ENCODE measurements at regions not wholly inside any gene's neighbourhood (a gene's known extent, or its start where the extent isn't known, plus 50 kb on each side); places are given as distances from the start of the nearest gene placed in this dataset.
"Not testable (repeated sequence)": the region's sequence is repeated elsewhere in the genome, so short reads cannot be mapped to it uniquely, and the experiment has no call there.

GRCh38 chr16:17939723-17940122, 396.8 kb downstream of the NPIPA8 start:
- no peaks in the 10 kb centered on the region for H3K36me3 ChIP-seq (ENCODE audit: insufficient read depth, low read length)
- no peak overlapping the region for H3K9ac ChIP-seq (ENCODE audit: low read depth, low read length)

GRCh38 chr16:17939122-17939536, 397.4 kb downstream of the NPIPA8 start:
- Histone ChIP-seq H3K36me3 (ENCODE audit: insufficient read depth, low read length) (no peaks in the 10 kb centered on the region), H3K9ac (ENCODE audit: low read depth, low read length) (no peak overlapping the region), H3K9me3 (ENCODE audit: control insufficient read depth, insufficient read depth, low read length) (no peaks in the 10 kb centered on the region), H3K4me1 (ENCODE audit: insufficient read depth, low read length) (no peaks in the 10 kb centered on the region)

More at GRCh38 chr16:17939723-17940122, 396.8 kb downstream of the NPIPA8 start:
- H3K4me1 ChIP-seq (ENCODE audit: insufficient read depth, low read length) = no peaks in the 10 kb centered on the region
- H3K9me3 ChIP-seq (ENCODE audit: control insufficient read depth, insufficient read depth, low read length) = no peaks in the 10 kb centered on the region

GRCh38 chr16:17938546-17938945, 398.0 kb downstream of the NPIPA8 start:
- Histone ChIP-seq H3K36me3 (ENCODE audit: insufficient read depth, low read length) (no peaks in the 10 kb centered on the region), H3K9me3 (ENCODE audit: control insufficient read depth, insufficient read depth, low read length) (no peaks in the 10 kb centered on the region), H3K9ac (ENCODE audit: low read depth, low read length) (no peak overlapping the region), H3K4me1 (ENCODE audit: insufficient read depth, low read length) (no peaks in the 10 kb centered on the region)

- Histone ChIP-seq H3K36me3 (ENCODE audit: insufficient read depth, low read length) (no peaks in the 10 kb centered on the region), H3K4me1 (ENCODE audit: insufficient read depth, low read length) (no peaks in the 10 kb centered on the region), H3K9me3 (ENCODE audit: control insufficient read depth, insufficient read depth, low read length) (no peaks in the 10 kb centered on the region), H3K9ac (ENCODE audit: low read depth, low read length) (no peak overlapping the region)
These were observed 399.7 kb downstream of the NPIPA8 start for GRCh38 chr16:17936766-17937402.

GRCh38 chr16:17930280-17930679, 406.3 kb downstream of the NPIPA8 start:
- no peaks in the 10 kb centered on the region for H3K4me1 ChIP-seq (ENCODE audit: insufficient read depth, low read length)
- no peaks in the 10 kb centered on the region for H3K9me3 ChIP-seq (ENCODE audit: control insufficient read depth, insufficient read depth, low read length)
- H3K36me3 ChIP-seq (ENCODE audit: insufficient read depth, low read length) = no peaks in the 10 kb centered on the region
- no peak overlapping the region for H3K9ac ChIP-seq (ENCODE audit: low read depth, low read length)

GRCh38 chr16:17926866-17927399, 409.6 kb downstream of the NPIPA8 start:
- no peak overlapping the region for H3K9ac ChIP-seq (ENCODE audit: low read depth, low read length)
- H3K4me1 ChIP-seq (ENCODE audit: insufficient read depth, low read length) = no peaks in the 10 kb centered on the region
- H3K36me3 ChIP-seq (ENCODE audit: insufficient read depth, low read length) = no peaks in the 10 kb centered on the region
- H3K9me3 ChIP-seq (ENCODE audit: control insufficient read depth, insufficient read depth, low read length) = peaks cover 3% of the 10 kb centered on the region; the same call in 1 of the 2 replicates

- Histone ChIP-seq H3K9me3 (ENCODE audit: control insufficient read depth, insufficient read depth, low read length) (peaks cover 3% of the 10 kb centered on the region; the same call in 1 of the 2 replicates), H3K4me1 (ENCODE audit: insufficient read depth, low read length) (no peaks in the 10 kb centered on the region), H3K9ac (ENCODE audit: low read depth, low read length) (no peak overlapping the region), H3K36me3 (ENCODE audit: insufficient read depth, low read length) (no peaks in the 10 kb centered on the region)
These were observed 410.1 kb downstream of the NPIPA8 start for GRCh38 chr16:17926461-17926860.

GRCh38 chr16:17925761-17926160, 410.8 kb downstream of the NPIPA8 start:
- H3K9ac ChIP-seq (ENCODE audit: low read depth, low read length) = no peak overlapping the region
- no peaks in the 10 kb centered on the region for H3K36me3 ChIP-seq (ENCODE audit: insufficient read depth, low read length)
- no peaks in the 10 kb centered on the region for H3K4me1 ChIP-seq (ENCODE audit: insufficient read depth, low read length)
- peaks cover 3% of the 10 kb centered on the region; the same call in 1 of the 2 replicates for H3K9me3 ChIP-seq (ENCODE audit: control insufficient read depth, insufficient read depth, low read length)

GRCh38 chr16:17921357-17921978, 415.1 kb downstream of the NPIPA8 start:
- Histone ChIP-seq H3K36me3 (ENCODE audit: insufficient read depth, low read length) (no peaks in the 10 kb centered on the region), H3K9ac (ENCODE audit: low read depth, low read length) (no peak overlapping the region), H3K4me1 (ENCODE audit: insufficient read depth, low read length) (no peaks in the 10 kb centered on the region), H3K9me3 (ENCODE audit: control insufficient read depth, insufficient read depth, low read length) (peaks cover 3% of the 10 kb centered on the region; the same call in 1 of the 2 replicates)

GRCh38 chr16:17917316-17918019, 419.1 kb downstream of the NPIPA8 start:
- no peaks in the 10 kb centered on the region; the same call in 1 of the 2 replicates for H3K9me3 ChIP-seq (ENCODE audit: control insufficient read depth, insufficient read depth, low read length)
- H3K9ac ChIP-seq (ENCODE audit: low read depth, low read length) = no peak overlapping the region
- H3K4me1 ChIP-seq (ENCODE audit: insufficient read depth, low read length) = no peaks in the 10 kb centered on the region
- no peaks in the 10 kb centered on the region for H3K36me3 ChIP-seq (ENCODE audit: insufficient read depth, low read length)

GRCh38 chr16:17915791-17916190, 420.7 kb downstream of the NPIPA8 start:
- H3K9me3 ChIP-seq (ENCODE audit: control insufficient read depth, insufficient read depth, low read length) = no peaks in the 10 kb centered on the region; the same call in 1 of the 2 replicates

GRCh38 chr16:17914168-17914567, 422.4 kb downstream of the NPIPA8 start:
- H3K4me1 ChIP-seq (ENCODE audit: insufficient read depth, low read length) = no peaks in the 10 kb centered on the region
- H3K36me3 ChIP-seq (ENCODE audit: insufficient read depth, low read length) = no peaks in the 10 kb centered on the region
- H3K9ac ChIP-seq (ENCODE audit: low read depth, low read length) = no peak overlapping the region
- no peaks in the 10 kb centered on the region; the same call in 1 of the 2 replicates for H3K9me3 ChIP-seq (ENCODE audit: control insufficient read depth, insufficient read depth, low read length)

More at GRCh38 chr16:17915791-17916190, 420.7 kb downstream of the NPIPA8 start:
- H3K4me1 ChIP-seq (ENCODE audit: insufficient read depth, low read length) = no peaks in the 10 kb centered on the region
- H3K9ac ChIP-seq (ENCODE audit: low read depth, low read length) = no peak overlapping the region
- H3K36me3 ChIP-seq (ENCODE audit: insufficient read depth, low read length) = no peaks in the 10 kb centered on the region

- not testable (repeated sequence) for H3K9me3 ChIP-seq (ENCODE audit: control insufficient read depth, insufficient read depth, low read length); H3K9ac ChIP-seq (ENCODE audit: low read depth, low read length); H3K4me1 ChIP-seq (ENCODE audit: insufficient read depth, low read length); H3K36me3 ChIP-seq (ENCODE audit: insufficient read depth, low read length)
These were observed 425.0 kb downstream of the NPIPA8 start for GRCh38 chr16:17911578-17911977.

- H3K9me3 ChIP-seq (ENCODE audit: control insufficient read depth, insufficient read depth, low read length); H3K36me3 ChIP-seq (ENCODE audit: insufficient read depth, low read length); H3K9ac ChIP-seq (ENCODE audit: low read depth, low read length): not testable (repeated sequence)
These were observed 429.9 kb downstream of the NPIPA8 start for GRCh38 chr16:17906626-17907025.

More at GRCh38 chr16:17906626-17907025, 429.9 kb downstream of the NPIPA8 start:
- H3K4me1 ChIP-seq (ENCODE audit: insufficient read depth, low read length) = not testable (repeated sequence)

Measured in ES-I3 (cell line).